ENCODE measurements at regions not wholly inside any gene's neighbourhood (a gene's known extent, or its start where the extent isn't known, plus 50 kb on each side); places are given as distances from the start of the nearest gene placed in this dataset.

- DNase-seq, result no peak
- Histone ChIP-seq H3K27me3 (no peaks in the 10 kb centered on the region), H3K9me3 (no peaks in the 10 kb centered on the region), H3K4me3 (ENCODE audit: low read depth, low read length) (no peak overlapping the region), H3K4me1 (peaks cover 13% of the 10 kb centered on the region), H3K36me3 (no peaks in the 10 kb centered on the region)
- TF ChIP-seq CTCF (IDR thresholded peaks at IDR 0.05; ENCODE audit: low read depth, low read length), result no peak
Measured at GRCh38 chr5:82334085-82334692, 56.0 kb upstream of the RPS23 start.

GRCh38 chr5:82332886-82333615 lies 54.9 kb upstream of the RPS23 start:
- no peaks in the 10 kb centered on the region for H3K36me3 ChIP-seq
- no peak overlapping the region for H3K4me3 ChIP-seq (ENCODE audit: low read depth, low read length)
- no peak for DNase-seq
- H3K4me1 ChIP-seq, result peaks cover 13% of the 10 kb centered on the region
- no peaks in the 10 kb centered on the region for H3K27me3 ChIP-seq
- TF ChIP-seq CTCF (IDR thresholded peaks at IDR 0.05; ENCODE audit: low read depth, low read length), result no peak
- no peaks in the 10 kb centered on the region for H3K9me3 ChIP-seq

- no peak for DNase-seq
- Histone ChIP-seq H3K27me3 (no peaks in the 10 kb centered on the region), H3K4me1 (peaks cover 13% of the 10 kb centered on the region), H3K36me3 (no peaks in the 10 kb centered on the region), H3K9me3 (no peaks in the 10 kb centered on the region), H3K4me3 (ENCODE audit: low read depth, low read length) (no peak overlapping the region)
- no peak for TF ChIP-seq CTCF (IDR thresholded peaks at IDR 0.05; ENCODE audit: low read depth, low read length)
Measured at GRCh38 chr5:82332064-82332855, 54.1 kb upstream of the RPS23 start.

GRCh38 chr5:82331557-82331956 lies 53.4 kb upstream of the RPS23 start:
- Histone ChIP-seq H3K4me3 (ENCODE audit: low read depth, low read length) (no peak overlapping the region), H3K9me3 (no peaks in the 10 kb centered on the region), H3K36me3 (no peaks in the 10 kb centered on the region), H3K27me3 (no peaks in the 10 kb centered on the region), H3K4me1 (peaks cover 13% of the 10 kb centered on the region)
- no peak for TF ChIP-seq CTCF (IDR thresholded peaks at IDR 0.05; ENCODE audit: low read depth, low read length)
- peak; percentile 60 for DNase-seq

GRCh38 chr5:82330530-82331270 lies 52.5 kb upstream of the RPS23 start:
- H3K4me3 ChIP-seq (ENCODE audit: low read depth, low read length), result no peak overlapping the region
- H3K4me1 ChIP-seq, result peaks cover 13% of the 10 kb centered on the region
- H3K9me3 ChIP-seq, result no peaks in the 10 kb centered on the region
- H3K27me3 ChIP-seq, result no peaks in the 10 kb centered on the region
- DNase-seq, result no peak
- TF ChIP-seq CTCF (IDR thresholded peaks at IDR 0.05; ENCODE audit: low read depth, low read length), result no peak
- H3K36me3 ChIP-seq, result no peaks in the 10 kb centered on the region

Data from BE2C (cell line).